Activated T-helper 1 cell treated with anti-CD3 and anti-CD28 coated beads, Interleukin-12 subunit alpha, Interleukin-12 subunit beta, Interleukin-2, Interleukin-4 antibody, amounts not matched to agents 30 ng/mL and 10 ng/mL and 1 ng/mL, durations not matched to agents 14 hours and 24 hours and 36 hours (primary cell): ENCODE measurements at regions not wholly inside any gene's neighbourhood (a gene's known extent, or its start where the extent isn't known, plus 50 kb on each side); places are given as distances from the start of the nearest gene placed in this dataset.
"Not testable (repeated sequence)": the region's sequence is repeated elsewhere in the genome, so short reads cannot be mapped to it uniquely, and the experiment has no call there.

Experiments
- DNase-seq: peaks from one replicate; pipeline ENCODE4 v3.0.0; 2021; ENCODE audit warnings: low spot score
- H3K27ac Mint-ChIP-seq: one replicate; pipeline ENCODE4 v1.8.0; 2021; ENCODE audit warnings: mild to moderate bottlenecking, mixed read lengths
- H3K27me3 Mint-ChIP-seq: one replicate; pipeline ENCODE4 v1.8.0; 2022; ENCODE audit warnings: mild to moderate bottlenecking, moderate library complexity, mixed read lengths; ENCODE audit not compliant: insufficient read depth
- H3K36me3 Mint-ChIP-seq: one replicate; pipeline ENCODE4 v1.8.0; 2021; ENCODE audit warnings: low read depth, mixed read lengths
- H3K4me1 Mint-ChIP-seq: one replicate; pipeline ENCODE4 v1.8.0; 2021; ENCODE audit warnings: low read depth, mixed read lengths
- H3K4me3 Mint-ChIP-seq: one replicate; pipeline ENCODE4 v1.8.0; 2021; ENCODE audit warnings: mild to moderate bottlenecking, moderate library complexity, mixed read lengths
- H3K9me3 Mint-ChIP-seq: one replicate; pipeline ENCODE4 v1.8.0; 2021; ENCODE audit warnings: mixed read lengths
- intact Hi-C: fragments of 100-400 bp; cut with micrococcal nuclease; formaldehyde crosslinking; loops from one replicate; pipeline ENCODE4 v1.15.1; 2024

- Mint-ChIP-seq H3K9me3 (no peaks in the 10 kb centered on the region), H3K4me3 (no peak overlapping the region), H3K27me3 (no peaks in the 10 kb centered on the region), H3K36me3 (no peaks in the 10 kb centered on the region), H3K4me1 (no peaks in the 10 kb centered on the region), H3K27ac (no peak overlapping the region)
- intact Hi-C loops: no loop called here
- DNase-seq: no peak
Observed at GRCh38 chr5:167071981-167072610, 1219.3 kb upstream of the WWC1 start.

- Mint-ChIP-seq H3K36me3 (no peaks in the 10 kb centered on the region), H3K4me1 (no peaks in the 10 kb centered on the region), H3K4me3 (no peak overlapping the region), H3K27ac (no peak overlapping the region), H3K27me3 (no peaks in the 10 kb centered on the region), H3K9me3 (no peaks in the 10 kb centered on the region)
- no peak for DNase-seq
- intact Hi-C loops: no loop called here
Observed at GRCh38 chr5:167081561-167081960, 1209.9 kb upstream of the WWC1 start.

DNA sequence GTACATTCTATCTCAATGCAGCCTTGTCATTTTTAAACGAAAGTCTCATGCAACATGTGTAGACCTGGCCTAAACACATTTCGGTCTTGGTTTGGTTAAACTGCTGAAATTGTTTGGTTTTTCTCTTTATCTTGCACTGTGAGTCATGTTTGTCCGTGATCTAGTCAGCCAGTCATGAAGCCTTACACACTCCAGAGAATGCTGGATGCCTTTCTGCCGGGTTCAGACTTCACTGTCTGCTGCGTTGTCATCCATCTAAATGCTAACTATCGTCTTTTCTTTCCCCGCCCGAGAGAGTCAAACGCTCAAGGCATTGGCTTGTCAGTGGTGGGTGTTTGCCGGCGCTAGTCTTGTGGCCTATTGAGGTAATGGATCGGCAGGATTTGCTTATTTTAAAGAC is 1194.6 kb upstream of the WWC1 start:
- no peak for DNase-seq

DNA sequence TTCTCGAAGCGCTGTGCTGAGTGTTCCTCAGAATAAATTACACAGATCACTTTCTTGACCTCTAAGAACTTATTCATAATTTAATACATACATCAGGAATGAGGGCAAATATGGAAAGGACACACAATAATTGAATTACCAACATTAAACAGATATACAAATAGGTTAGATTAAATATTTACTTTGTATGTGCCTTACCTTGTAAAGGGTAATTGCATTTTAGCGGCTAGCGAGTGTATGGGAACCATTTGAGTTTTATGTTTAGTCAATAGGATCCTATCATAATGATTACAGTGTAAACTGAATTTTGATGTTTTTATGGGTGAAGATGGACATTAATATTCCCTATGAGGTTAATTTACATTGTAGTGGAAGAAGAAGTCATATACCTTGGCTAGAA is 1187.1 kb upstream of the WWC1 start:
- H3K4me3 Mint-ChIP-seq: no peak overlapping the region
- DNase-seq: no peak
- no peaks in the 10 kb centered on the region for H3K36me3 Mint-ChIP-seq
- H3K4me1 Mint-ChIP-seq: no peaks in the 10 kb centered on the region
- no peak overlapping the region for H3K27ac Mint-ChIP-seq
- H3K9me3 Mint-ChIP-seq: peaks cover 11% of the 10 kb centered on the region
- intact Hi-C loops: no loop called here
- no peaks in the 10 kb centered on the region for H3K27me3 Mint-ChIP-seq

More for the DNA sequence above, 1194.6 kb upstream of the WWC1 start:
- H3K4me3 Mint-ChIP-seq: no peak overlapping the region
- H3K4me1 Mint-ChIP-seq: no peaks in the 10 kb centered on the region
- H3K9me3 Mint-ChIP-seq: peaks cover 4% of the 10 kb centered on the region
- intact Hi-C loops: no loop called here
- H3K27me3 Mint-ChIP-seq: no peaks in the 10 kb centered on the region
- H3K27ac Mint-ChIP-seq: no peak overlapping the region
- no peaks in the 10 kb centered on the region for H3K36me3 Mint-ChIP-seq

GRCh38 chr5:167105941-167106340 is 1185.5 kb upstream of the WWC1 start:
- intact Hi-C loops: no loop called here
- Mint-ChIP-seq H3K36me3 (no peaks in the 10 kb centered on the region), H3K9me3 (peaks cover 11% of the 10 kb centered on the region)

DNA sequence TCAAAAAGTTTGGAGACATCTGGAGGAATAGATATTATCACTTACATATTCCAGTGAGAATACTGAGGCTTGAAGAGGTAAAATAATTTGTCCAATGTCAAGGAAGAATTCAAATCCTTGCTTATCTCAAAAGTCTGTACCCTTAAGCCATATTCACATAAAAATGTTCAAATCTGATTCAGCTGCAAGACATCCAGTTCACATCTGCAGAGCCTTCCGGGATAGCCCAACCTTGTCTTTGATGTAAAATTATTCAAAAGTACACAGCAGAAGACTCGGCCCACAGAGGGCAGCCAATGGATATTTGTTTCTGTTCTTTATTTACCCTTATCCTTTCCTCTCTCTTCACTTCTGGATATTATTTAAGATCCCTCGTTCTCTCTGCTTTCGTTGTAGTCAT is 1183.8 kb upstream of the WWC1 start:
- no peaks in the 10 kb centered on the region for H3K27me3 Mint-ChIP-seq
- H3K4me1 Mint-ChIP-seq: no peaks in the 10 kb centered on the region
- intact Hi-C loops: no loop called here
- H3K4me3 Mint-ChIP-seq: no peak overlapping the region
- DNase-seq: no peak
- peaks cover 11% of the 10 kb centered on the region for H3K9me3 Mint-ChIP-seq
- no peaks in the 10 kb centered on the region for H3K36me3 Mint-ChIP-seq
- H3K27ac Mint-ChIP-seq: no peak overlapping the region

More at GRCh38 chr5:167105941-167106340, 1185.5 kb upstream of the WWC1 start:
- no peak for DNase-seq
- H3K4me3 Mint-ChIP-seq: no peak overlapping the region
- no peak overlapping the region for H3K27ac Mint-ChIP-seq
- no peaks in the 10 kb centered on the region for H3K4me1 Mint-ChIP-seq
- H3K27me3 Mint-ChIP-seq: no peaks in the 10 kb centered on the region

GRCh38 chr5:167108266-167108665 is 1183.2 kb upstream of the WWC1 start:
- DNase-seq, H3K36me3 Mint-ChIP-seq, H3K4me3 Mint-ChIP-seq, H3K27me3 Mint-ChIP-seq, H3K27ac Mint-ChIP-seq, H3K4me1 Mint-ChIP-seq, intact Hi-C loops: not testable (repeated sequence)
- H3K9me3 Mint-ChIP-seq: peaks cover 11% of the 10 kb centered on the region

- DNase-seq: no peak
- peaks cover 16% of the 10 kb centered on the region for H3K9me3 Mint-ChIP-seq
- no peaks in the 10 kb centered on the region for H3K36me3 Mint-ChIP-seq
- intact Hi-C loops: no loop called here
- no peaks in the 10 kb centered on the region for H3K4me1 Mint-ChIP-seq
- no peak overlapping the region for H3K27ac Mint-ChIP-seq
- no peaks in the 10 kb centered on the region for H3K27me3 Mint-ChIP-seq
- H3K4me3 Mint-ChIP-seq: no peak overlapping the region
Observed at GRCh38 chr5:167112556-167112955, 1178.9 kb upstream of the WWC1 start.

- H3K4me3 Mint-ChIP-seq: no peak overlapping the region
- H3K27ac Mint-ChIP-seq: no peak overlapping the region
- no peaks in the 10 kb centered on the region for H3K4me1 Mint-ChIP-seq
- intact Hi-C loops: no loop called here
- H3K36me3 Mint-ChIP-seq: no peaks in the 10 kb centered on the region
- H3K27me3 Mint-ChIP-seq: no peaks in the 10 kb centered on the region
- no peak for DNase-seq
- peaks cover 6% of the 10 kb centered on the region for H3K9me3 Mint-ChIP-seq
Observed at GRCh38 chr5:167122267-167122666, 1169.2 kb upstream of the WWC1 start.

GRCh38 chr5:167123126-167123525 is 1168.3 kb upstream of the WWC1 start:
- H3K9me3 Mint-ChIP-seq: peaks cover 6% of the 10 kb centered on the region
- intact Hi-C loops: no loop called here
- H3K36me3 Mint-ChIP-seq: no peaks in the 10 kb centered on the region
- H3K4me1 Mint-ChIP-seq: no peaks in the 10 kb centered on the region
- no peak overlapping the region for H3K27ac Mint-ChIP-seq
- H3K4me3 Mint-ChIP-seq: no peak overlapping the region
- DNase-seq: no peak
- H3K27me3 Mint-ChIP-seq: no peaks in the 10 kb centered on the region

DNA sequence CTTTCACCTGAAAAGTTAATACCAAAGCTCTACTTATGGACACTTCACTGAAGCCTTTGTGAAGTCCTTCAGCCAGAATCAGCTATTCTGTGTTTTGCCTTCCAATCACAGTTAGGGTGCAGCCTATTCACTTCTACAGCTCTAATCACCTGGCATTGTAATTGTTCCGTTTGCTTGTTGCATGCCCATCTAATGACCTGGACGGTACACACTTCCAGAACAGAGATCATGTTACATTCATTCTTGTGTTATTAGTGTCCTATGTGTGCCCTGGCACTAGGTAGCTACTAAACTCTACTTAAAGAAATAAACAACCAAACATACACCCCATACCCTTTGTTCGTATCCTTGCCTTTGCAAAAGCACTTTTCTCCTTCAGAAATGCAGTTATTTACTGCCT is 1162.9 kb upstream of the WWC1 start:
- Mint-ChIP-seq H3K36me3 (no peaks in the 10 kb centered on the region), H3K27ac (no peak overlapping the region), H3K4me1 (no peaks in the 10 kb centered on the region), H3K27me3 (no peaks in the 10 kb centered on the region), H3K9me3 (no peaks in the 10 kb centered on the region), H3K4me3 (no peak overlapping the region)
- DNase-seq: no peak
- intact Hi-C loops: no loop called here

- Mint-ChIP-seq H3K9me3 (no peaks in the 10 kb centered on the region), H3K4me1 (no peaks in the 10 kb centered on the region), H3K27me3 (no peaks in the 10 kb centered on the region), H3K4me3 (no peak overlapping the region), H3K27ac (no peak overlapping the region), H3K36me3 (no peaks in the 10 kb centered on the region)
- no peak for DNase-seq
- intact Hi-C loops: no loop called here
Observed at GRCh38 chr5:167140548-167141291, 1150.7 kb upstream of the WWC1 start.

- intact Hi-C loops: no loop called here
- no peaks in the 10 kb centered on the region for H3K9me3 Mint-ChIP-seq
- no peaks in the 10 kb centered on the region for H3K4me1 Mint-ChIP-seq
- H3K36me3 Mint-ChIP-seq: no peaks in the 10 kb centered on the region
- no peak overlapping the region for H3K4me3 Mint-ChIP-seq
- H3K27me3 Mint-ChIP-seq: no peaks in the 10 kb centered on the region
- DNase-seq: no peak
- no peak overlapping the region for H3K27ac Mint-ChIP-seq
Observed at GRCh38 chr5:167143716-167144115, 1147.7 kb upstream of the WWC1 start.
